ENCODE measurements at regions not wholly inside any gene's neighbourhood (a gene's known extent, or its start where the extent isn't known, plus 50 kb on each side); places are given as distances from the start of the nearest gene placed in this dataset.

DNA sequence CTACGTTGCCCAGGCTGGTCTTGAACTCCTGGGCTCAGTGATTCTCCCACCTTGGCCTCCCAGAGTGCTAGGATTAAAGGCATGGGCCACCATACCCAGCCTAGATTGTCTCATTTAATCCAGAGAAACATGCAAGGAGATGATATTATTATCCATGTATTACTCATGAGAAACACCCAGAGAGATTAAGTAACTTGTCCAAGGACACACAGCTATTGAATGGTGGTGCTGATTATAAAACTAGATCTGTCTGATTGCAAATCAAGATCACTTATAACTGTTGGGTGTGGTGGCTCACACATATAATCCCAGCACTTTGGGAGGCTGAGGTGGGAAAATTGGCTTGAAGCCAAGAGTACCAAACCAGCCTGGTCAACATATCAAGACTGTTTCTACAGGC, 94.4 kb upstream of the ZNF217 start:
- TF ChIP-seq CTCF (IDR thresholded peaks at IDR 0.05; ENCODE audit: borderline replicate concordance, extremely low read depth, insufficient read depth) = no peak
- no peak overlapping the region for H3K4me3 ChIP-seq (ENCODE audit: low read length in 3 of 3)
- H3K27ac ChIP-seq (ENCODE audit: low read depth in 2 of 2, low read length in 2 of 2) = no peak overlapping the region
- H3K4me1 ChIP-seq (ENCODE audit: control insufficient read depth in 2 of 3, insufficient read depth in 2 of 3, low read depth in 1 of 3, low read length in 3 of 3) = peaks cover 0 to 5% (median 0%) of the 10 kb centered on the region in 3 donors
- DNase-seq (no peak), FAIRE-seq (no peak)
- intact Hi-C loops (cut with DNase I) = no loop called here
- H3K9me3 ChIP-seq (ENCODE audit: control insufficient read depth in 2 of 3, insufficient read depth in 1 of 3, low read length in 3 of 3) = no peaks in the 10 kb centered on the region
- H3K36me3 ChIP-seq (ENCODE audit: control insufficient read depth in 2 of 3, insufficient read depth in 3 of 3, low read length in 3 of 3) = no peaks in the 10 kb centered on the region
- H3K9ac ChIP-seq (ENCODE audit: low read length in 3 of 3) = no peak overlapping the region
- no peaks in the 10 kb centered on the region for H3K27me3 ChIP-seq (ENCODE audit: control insufficient read depth, insufficient read depth, low read length)

DNA sequence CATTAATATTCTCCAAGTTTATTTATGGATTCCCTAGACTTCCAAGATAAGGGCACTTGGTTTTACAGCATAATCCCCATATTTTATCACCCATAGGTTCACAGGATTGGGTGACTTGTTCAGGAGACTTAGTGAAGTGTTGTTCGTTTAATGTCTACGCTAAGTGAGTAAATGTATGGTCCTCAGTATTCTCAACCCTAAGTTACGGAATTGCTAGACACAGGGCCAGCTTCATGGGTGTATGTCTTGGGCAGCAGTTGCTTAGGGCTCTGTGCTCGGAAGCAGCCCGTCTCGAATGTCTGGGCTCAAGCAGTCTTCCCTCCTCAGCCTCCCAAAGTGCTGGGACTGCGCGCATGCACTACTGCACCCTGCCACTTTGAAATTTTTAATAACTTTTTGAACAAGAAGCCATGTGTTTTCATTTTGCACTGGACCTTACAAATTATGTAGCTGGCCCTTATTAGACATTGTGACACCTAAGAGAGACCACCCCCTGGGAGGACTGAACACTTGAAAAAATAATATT, 91.5 kb upstream of the ZNF217 start:
- H3K9me3 ChIP-seq (ENCODE audit: control insufficient read depth in 2 of 3, insufficient read depth in 1 of 3, low read length in 3 of 3) = no peaks in the 10 kb centered on the region
- H3K36me3 ChIP-seq (ENCODE audit: control insufficient read depth in 2 of 3, insufficient read depth in 3 of 3, low read length in 3 of 3) = no peaks in the 10 kb centered on the region
- DNase-seq (no peak), FAIRE-seq (no peak)
- no peak for TF ChIP-seq CTCF (IDR thresholded peaks at IDR 0.05; ENCODE audit: borderline replicate concordance, extremely low read depth, insufficient read depth)
- no peak overlapping the region for H3K9ac ChIP-seq (ENCODE audit: low read length in 3 of 3)
- H3K4me1 ChIP-seq (ENCODE audit: control insufficient read depth in 2 of 3, insufficient read depth in 2 of 3, low read depth in 1 of 3, low read length in 3 of 3) = peaks cover 0 to under 1% (median 0%) of the 10 kb centered on the region in 3 donors
- intact Hi-C loops (cut with DNase I) = no loop called here
- H3K27me3 ChIP-seq (ENCODE audit: control insufficient read depth, insufficient read depth, low read length) = no peaks in the 10 kb centered on the region
- H3K27ac ChIP-seq (ENCODE audit: low read depth in 2 of 2, low read length in 2 of 2) = no peak overlapping the region
- no peak overlapping the region for H3K4me3 ChIP-seq (ENCODE audit: low read length in 3 of 3)

DNA sequence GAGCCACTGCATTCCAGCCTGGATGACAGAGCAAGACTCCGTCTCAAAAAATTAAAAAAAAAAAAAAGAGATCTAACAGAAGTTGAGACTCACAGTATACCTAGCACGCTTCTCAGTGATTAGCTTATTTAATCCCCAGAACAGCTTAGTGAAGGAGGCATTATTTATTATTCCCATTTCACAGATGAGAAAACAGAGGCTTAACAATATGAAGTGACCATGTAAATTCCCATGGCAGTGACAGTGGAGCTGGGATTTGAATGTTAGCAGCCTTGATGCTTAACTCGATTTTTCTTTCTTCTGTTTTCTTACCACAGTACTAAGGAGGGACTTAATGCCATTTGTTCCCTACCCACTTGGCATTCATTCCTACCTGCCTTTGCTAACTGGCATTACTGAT, 89.9 kb upstream of the ZNF217 start:
- Histone ChIP-seq H3K4me1 (ENCODE audit: control insufficient read depth in 2 of 3, insufficient read depth in 2 of 3, low read depth in 1 of 3, low read length in 3 of 3) (peaks cover 0 to 6% (median 0%) of the 10 kb centered on the region in 3 donors), H3K4me3 (ENCODE audit: low read length in 3 of 3) (no peak overlapping the region), H3K27me3 (ENCODE audit: control insufficient read depth, insufficient read depth, low read length) (no peaks in the 10 kb centered on the region), H3K27ac (ENCODE audit: low read depth in 2 of 2, low read length in 2 of 2) (no peak overlapping the region), H3K9me3 (ENCODE audit: control insufficient read depth in 2 of 3, insufficient read depth in 1 of 3, low read length in 3 of 3) (no peaks in the 10 kb centered on the region), H3K36me3 (ENCODE audit: control insufficient read depth in 2 of 3, insufficient read depth in 3 of 3, low read length in 3 of 3) (no peaks in the 10 kb centered on the region), H3K9ac (ENCODE audit: low read length in 3 of 3) (no peak overlapping the region)
- TF ChIP-seq CTCF (IDR thresholded peaks at IDR 0.05; ENCODE audit: borderline replicate concordance, extremely low read depth, insufficient read depth) = no peak
- DNase-seq (no peak), FAIRE-seq (no peak)
- intact Hi-C loops (cut with DNase I) = no loop called here

All from kidney (tissue), 13 donors.